ENCODE measurements at regions not wholly inside any gene's neighbourhood (a gene's known extent, or its start where the extent isn't known, plus 50 kb on each side); places are given as distances from the start of the nearest gene placed in this dataset.
A peak's percentile ranks its signal among the peaks of the same experiment; 100 is the strongest.

DNA sequence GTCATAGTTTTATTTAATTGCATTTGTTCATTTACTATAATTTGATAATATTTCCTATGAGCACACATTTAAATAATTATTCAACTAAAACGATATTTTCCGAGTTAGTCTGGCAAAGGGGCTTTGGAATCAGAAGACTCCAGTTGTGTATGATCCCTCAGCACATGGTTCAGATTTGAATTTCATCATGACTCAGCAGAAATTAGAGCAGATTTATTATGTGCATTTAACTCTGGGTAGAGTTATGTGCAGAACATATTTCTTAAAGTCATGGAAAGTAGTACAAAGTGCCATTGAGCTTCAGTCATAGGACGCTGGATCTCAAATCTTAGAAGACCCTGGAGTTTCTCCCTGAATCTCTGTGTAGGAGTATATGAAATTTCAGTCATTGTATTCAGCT, 106.7 kb downstream of the ADCYAP1 start:
- H2BK5ac ChIP-seq (ENCODE audit: low read depth, low read length, poor library complexity, severe bottlenecking): no peak overlapping the region
- no peak overlapping the region for H2BK12ac ChIP-seq (ENCODE audit: low read length in 2 of 2)
- DNase-seq: no peak
- H3K27me3 ChIP-seq (ENCODE audit: control insufficient read depth in 1 of 2, insufficient read depth in 1 of 2, low read length in 2 of 2): peaks cover 0 to 15% of the 10 kb centered on the region in 2 experiments
- H2AK5ac ChIP-seq (ENCODE audit: low read length, severe bottlenecking): no peak overlapping the region
- no peak overlapping the region for H4K8ac ChIP-seq (ENCODE audit: low read length)
- no peak overlapping the region for H3K27ac ChIP-seq (ENCODE audit: low read length, poor library complexity, severe bottlenecking)
- H3K9me3 ChIP-seq (ENCODE audit: control insufficient read depth, low read length): no peaks in the 10 kb centered on the region
- H3K18ac ChIP-seq (ENCODE audit: low read depth in 1 of 2, low read length in 2 of 2): no peak overlapping the region
- no peaks in the 10 kb centered on the region for H3K79me1 ChIP-seq (replicated peaks; ENCODE audit: low read length, poor library complexity, severe bottlenecking)
- H3K4me1 ChIP-seq (ENCODE audit: control insufficient read depth, insufficient read depth, low read depth, low read length): peaks cover 4% of the 10 kb centered on the region
- H3K4me2 ChIP-seq (ENCODE audit: low read length, poor library complexity, severe bottlenecking): no peak overlapping the region
- H3K4ac ChIP-seq (ENCODE audit: low read depth in 1 of 2, low read length in 2 of 2): no peak overlapping the region
- H2AFZ ChIP-seq (ENCODE audit: low read depth, low read length): no peak overlapping the region
- H3K4me3 ChIP-seq (ENCODE audit: insufficient read depth in 1 of 2, low read depth in 1 of 2, low read length in 2 of 2): no peak overlapping the region
- H3K9ac ChIP-seq (ENCODE audit: low read length): no peak overlapping the region
- no peaks in the 10 kb centered on the region for H3K36me3 ChIP-seq (ENCODE audit: control insufficient read depth in 1 of 2, insufficient read depth in 2 of 2, low read depth in 1 of 2, low read length in 2 of 2)
- no peak overlapping the region for H3K23ac ChIP-seq (ENCODE audit: low read length in 2 of 2)
- no peak overlapping the region for H3K14ac ChIP-seq (ENCODE audit: low read length in 2 of 2)
- WGBS: 92% methylated on average over 3 of the region's 3 CpGs
- H2BK15ac ChIP-seq (ENCODE audit: low read depth, poor library complexity, severe bottlenecking): no peak overlapping the region
- H2BK120ac ChIP-seq (ENCODE audit: low read depth, low read length): no peak overlapping the region
- H4K91ac ChIP-seq (ENCODE audit: low read length): no peak overlapping the region

DNA sequence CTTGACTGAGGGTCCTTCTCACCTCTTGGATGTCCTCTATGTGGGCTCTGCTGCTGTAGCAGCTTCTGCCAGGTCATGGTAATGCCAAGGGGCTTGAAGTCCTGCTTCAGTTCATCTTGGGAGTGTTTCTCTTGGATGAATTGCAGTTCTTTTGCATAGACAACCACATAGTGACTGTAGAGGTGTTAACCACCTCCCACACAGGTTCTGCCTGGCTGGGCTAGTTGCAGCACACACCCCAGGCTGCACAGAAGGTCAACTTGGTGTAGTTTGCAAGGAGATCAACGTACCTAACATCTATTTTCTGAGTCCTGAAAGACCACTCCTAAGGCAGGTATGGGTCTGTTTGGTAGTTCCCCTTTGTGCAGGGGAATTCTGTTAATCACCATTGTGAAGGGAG, 108.1 kb downstream of the ADCYAP1 start:
- 100% methylated on average over 1 of the region's 1 CpG for WGBS
- no peak for DNase-seq
- H3K4me1 ChIP-seq (ENCODE audit: control insufficient read depth, insufficient read depth, low read depth, low read length): peaks cover 4% of the 10 kb centered on the region
- no peak overlapping the region for H2BK5ac ChIP-seq (ENCODE audit: low read depth, low read length, poor library complexity, severe bottlenecking)
- no peak overlapping the region for H3K4ac ChIP-seq (ENCODE audit: low read depth in 1 of 2, low read length in 2 of 2)
- H2AFZ ChIP-seq (ENCODE audit: low read depth, low read length): no peak overlapping the region
- H3K79me1 ChIP-seq (replicated peaks; ENCODE audit: low read length, poor library complexity, severe bottlenecking): no peaks in the 10 kb centered on the region
- H3K23ac ChIP-seq (ENCODE audit: low read length in 2 of 2): no peak overlapping the region
- no peak overlapping the region for H2BK120ac ChIP-seq (ENCODE audit: low read depth, low read length)
- H2BK12ac ChIP-seq (ENCODE audit: low read length in 2 of 2): no peak overlapping the region
- H2BK15ac ChIP-seq (ENCODE audit: low read depth, poor library complexity, severe bottlenecking): no peak overlapping the region
- no peak overlapping the region for H3K27ac ChIP-seq (ENCODE audit: low read length, poor library complexity, severe bottlenecking)
- peaks cover 0 to 2% of the 10 kb centered on the region in 2 experiments for H3K27me3 ChIP-seq (ENCODE audit: control insufficient read depth in 1 of 2, insufficient read depth in 1 of 2, low read length in 2 of 2)
- no peak overlapping the region for H3K9ac ChIP-seq (ENCODE audit: low read length)
- no peak overlapping the region for H3K4me2 ChIP-seq (ENCODE audit: low read length, poor library complexity, severe bottlenecking)
- H3K4me3 ChIP-seq (ENCODE audit: insufficient read depth in 1 of 2, low read depth in 1 of 2, low read length in 2 of 2): no peak overlapping the region
- H3K36me3 ChIP-seq (ENCODE audit: control insufficient read depth in 1 of 2, insufficient read depth in 2 of 2, low read depth in 1 of 2, low read length in 2 of 2): no peaks in the 10 kb centered on the region
- H2AK5ac ChIP-seq (ENCODE audit: low read length, severe bottlenecking): no peak overlapping the region
- no peak overlapping the region for H3K14ac ChIP-seq (ENCODE audit: low read length in 2 of 2)
- no peak overlapping the region for H4K8ac ChIP-seq (ENCODE audit: low read length)
- H3K18ac ChIP-seq (ENCODE audit: low read depth in 1 of 2, low read length in 2 of 2): no peak overlapping the region
- H4K91ac ChIP-seq (ENCODE audit: low read length): no peak overlapping the region
- no peaks in the 10 kb centered on the region for H3K9me3 ChIP-seq (ENCODE audit: control insufficient read depth, low read length)

DNA sequence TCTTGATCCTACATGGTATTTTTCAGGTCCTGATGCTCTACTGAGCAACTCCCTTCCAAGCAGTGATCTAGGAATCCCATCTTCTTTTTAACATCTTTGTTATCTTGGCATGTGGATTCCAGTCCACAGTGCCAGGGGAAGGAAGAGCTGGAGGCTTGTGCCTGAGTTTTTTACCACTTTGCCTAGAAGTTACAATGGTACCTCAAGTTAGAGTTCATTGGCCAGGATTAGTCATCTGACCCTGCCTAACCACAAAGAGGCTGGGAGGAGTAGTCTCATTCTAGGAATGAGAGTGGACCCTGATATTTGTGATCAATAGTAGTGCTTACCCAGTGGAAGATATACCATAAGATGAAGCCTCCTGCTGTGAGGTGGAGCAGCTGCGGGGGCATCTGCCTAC, 109.3 kb downstream of the ADCYAP1 start:
- no peak for DNase-seq
- no peak overlapping the region for H3K14ac ChIP-seq (ENCODE audit: low read length in 2 of 2)
- no peak overlapping the region for H4K91ac ChIP-seq (ENCODE audit: low read length)
- no peaks in the 10 kb centered on the region for H3K36me3 ChIP-seq (ENCODE audit: control insufficient read depth in 1 of 2, insufficient read depth in 2 of 2, low read depth in 1 of 2, low read length in 2 of 2)
- no peak overlapping the region for H3K4ac ChIP-seq (ENCODE audit: low read depth in 1 of 2, low read length in 2 of 2)
- H2BK5ac ChIP-seq (ENCODE audit: low read depth, low read length, poor library complexity, severe bottlenecking): no peak overlapping the region
- H2AFZ ChIP-seq (ENCODE audit: low read depth, low read length): no peak overlapping the region
- H3K4me2 ChIP-seq (ENCODE audit: low read length, poor library complexity, severe bottlenecking): no peak overlapping the region
- H3K9ac ChIP-seq (ENCODE audit: low read length): no peak overlapping the region
- peak overlapping the region; percentile 23 to 54 for H3K18ac ChIP-seq (ENCODE audit: low read depth in 1 of 2, low read length in 2 of 2)
- no peak overlapping the region for H2BK15ac ChIP-seq (ENCODE audit: low read depth, poor library complexity, severe bottlenecking)
- H3K9me3 ChIP-seq (ENCODE audit: control insufficient read depth, low read length): no peaks in the 10 kb centered on the region
- 40% methylated on average over 1 of the region's 1 CpG for WGBS
- H3K4me1 ChIP-seq (ENCODE audit: control insufficient read depth, insufficient read depth, low read depth, low read length): peaks cover 4% of the 10 kb centered on the region
- H3K27me3 ChIP-seq (ENCODE audit: control insufficient read depth in 1 of 2, insufficient read depth in 1 of 2, low read length in 2 of 2): no peaks in the 10 kb centered on the region
- H3K23ac ChIP-seq (ENCODE audit: low read length in 2 of 2): no peak overlapping the region
- H2BK120ac ChIP-seq (ENCODE audit: low read depth, low read length): no peak overlapping the region
- no peak overlapping the region for H2AK5ac ChIP-seq (ENCODE audit: low read length, severe bottlenecking)
- no peak overlapping the region for H3K27ac ChIP-seq (ENCODE audit: low read length, poor library complexity, severe bottlenecking)
- no peaks in the 10 kb centered on the region for H3K79me1 ChIP-seq (replicated peaks; ENCODE audit: low read length, poor library complexity, severe bottlenecking)
- H4K8ac ChIP-seq (ENCODE audit: low read length): no peak overlapping the region
- H2BK12ac ChIP-seq (ENCODE audit: low read length in 2 of 2): peak overlapping the region; percentile 45 to 86
- H3K4me3 ChIP-seq (ENCODE audit: insufficient read depth in 1 of 2, low read depth in 1 of 2, low read length in 2 of 2): no peak overlapping the region

DNA sequence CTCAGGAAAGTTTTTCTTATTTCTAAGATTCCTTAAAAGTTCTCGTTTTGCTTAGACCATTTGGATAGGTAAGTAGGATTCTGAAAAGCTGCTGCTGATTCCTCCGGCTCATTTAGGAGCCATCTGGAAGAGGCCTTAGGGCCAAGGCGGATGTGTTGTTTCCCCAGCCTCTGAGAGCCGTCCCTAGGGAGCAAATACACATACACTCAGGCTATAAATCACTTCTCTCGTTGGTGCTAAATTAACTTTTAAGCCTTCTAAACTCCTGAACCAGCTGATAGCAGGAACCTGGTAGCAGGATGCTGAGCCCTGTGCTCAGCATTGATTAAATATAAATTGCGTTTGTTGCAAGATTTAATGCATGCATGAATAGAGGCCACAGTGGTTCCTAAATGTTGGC, 109.8 kb downstream of the ADCYAP1 start:
- no peak overlapping the region for H3K4me2 ChIP-seq (ENCODE audit: low read length, poor library complexity, severe bottlenecking)
- no peak overlapping the region for H3K23ac ChIP-seq (ENCODE audit: low read length in 2 of 2)

More for the DNA sequence above, 109.8 kb downstream of the ADCYAP1 start:
- Histone ChIP-seq H4K91ac (ENCODE audit: low read length) (no peak overlapping the region), H4K8ac (ENCODE audit: low read length) (no peak overlapping the region), H2AK5ac (ENCODE audit: low read length, severe bottlenecking) (no peak overlapping the region), H3K4me3 (ENCODE audit: insufficient read depth in 1 of 2, low read depth in 1 of 2, low read length in 2 of 2) (no peak overlapping the region), H3K14ac (ENCODE audit: low read length in 2 of 2) (no peak overlapping the region), H3K36me3 (ENCODE audit: control insufficient read depth in 1 of 2, insufficient read depth in 2 of 2, low read depth in 1 of 2, low read length in 2 of 2) (no peaks in the 10 kb centered on the region), H2BK5ac (ENCODE audit: low read depth, low read length, poor library complexity, severe bottlenecking) (no peak overlapping the region), H2BK15ac (ENCODE audit: low read depth, poor library complexity, severe bottlenecking) (no peak overlapping the region), H3K27me3 (ENCODE audit: control insufficient read depth in 1 of 2, insufficient read depth in 1 of 2, low read length in 2 of 2) (no peaks in the 10 kb centered on the region), H3K18ac (ENCODE audit: low read depth in 1 of 2, low read length in 2 of 2) (peak overlapping the region in 1 of 2 experiments; percentile 23), H3K9me3 (ENCODE audit: control insufficient read depth, low read length) (no peaks in the 10 kb centered on the region), H3K9ac (ENCODE audit: low read length) (no peak overlapping the region), H3K79me1 (replicated peaks; ENCODE audit: low read length, poor library complexity, severe bottlenecking) (no peaks in the 10 kb centered on the region), H3K27ac (ENCODE audit: low read length, poor library complexity, severe bottlenecking) (peak overlapping the region; percentile 31), H2AFZ (ENCODE audit: low read depth, low read length) (no peak overlapping the region), H2BK120ac (ENCODE audit: low read depth, low read length) (no peak overlapping the region), H3K4ac (ENCODE audit: low read depth in 1 of 2, low read length in 2 of 2) (no peak overlapping the region), H3K4me1 (ENCODE audit: control insufficient read depth, insufficient read depth, low read depth, low read length) (peaks cover 4% of the 10 kb centered on the region), H2BK12ac (ENCODE audit: low read length in 2 of 2) (no peak overlapping the region)
- DNase-seq: peak; percentile 43
- WGBS: 6% methylated on average over 5 of the region's 6 CpGs
